SKM-1 (cell line): ENCODE measurements at regions not wholly inside any gene's neighbourhood (a gene's known extent, or its start where the extent isn't known, plus 50 kb on each side); places are given as distances from the start of the nearest gene placed in this dataset.

ENCODE experiments used
- DNase-seq: peaks from one replicate; lab custom pipeline; 2025; ENCODE audit not compliant: unreplicated experiment; lab: John Stamatoyannopoulos, UW

DNA sequence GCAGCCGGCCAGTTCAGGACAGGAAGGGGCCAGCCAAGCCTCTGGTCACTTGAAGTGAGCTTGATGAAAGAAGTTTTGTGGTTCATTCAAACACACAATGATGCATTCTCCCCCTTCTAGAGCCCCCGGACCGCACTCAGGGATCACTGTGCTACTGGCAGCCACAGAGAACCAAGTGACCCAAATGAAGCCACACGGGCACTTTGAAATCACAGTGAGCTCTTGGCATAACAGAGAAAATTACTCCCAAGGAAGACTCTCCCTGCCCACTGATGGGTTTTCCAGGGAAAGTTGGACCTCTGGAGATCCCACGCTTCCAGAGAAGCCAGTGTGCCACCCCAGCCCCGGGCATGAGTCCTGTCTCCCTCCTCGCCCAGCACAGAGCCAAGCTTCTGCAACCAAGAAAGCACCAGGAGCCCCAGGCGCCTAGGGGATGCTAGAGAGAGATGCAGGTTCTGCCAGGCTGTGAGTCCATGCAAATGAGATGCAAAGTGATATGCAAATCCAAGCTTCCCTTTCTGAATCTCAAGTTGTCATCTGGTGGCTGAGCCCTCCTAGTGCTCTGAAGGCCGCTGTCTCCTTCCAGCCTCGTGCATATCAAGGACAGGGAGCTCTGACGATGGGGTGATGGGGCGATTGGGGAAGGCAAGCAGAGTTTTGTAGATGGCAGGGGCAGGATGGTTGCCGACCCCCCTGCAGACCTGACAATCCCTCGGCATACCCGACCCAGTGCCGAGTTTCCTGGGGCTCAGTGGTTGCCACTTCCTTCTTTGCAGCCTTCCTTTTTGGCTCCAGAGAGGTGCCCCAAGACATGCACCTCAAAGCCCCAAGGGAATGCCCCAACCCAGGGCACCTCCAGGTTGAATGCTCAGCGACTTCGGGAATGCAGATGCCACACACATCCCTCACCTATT, 59.7 kb upstream of the TNRC6C start:
- DNase-seq = no peak

DNA sequence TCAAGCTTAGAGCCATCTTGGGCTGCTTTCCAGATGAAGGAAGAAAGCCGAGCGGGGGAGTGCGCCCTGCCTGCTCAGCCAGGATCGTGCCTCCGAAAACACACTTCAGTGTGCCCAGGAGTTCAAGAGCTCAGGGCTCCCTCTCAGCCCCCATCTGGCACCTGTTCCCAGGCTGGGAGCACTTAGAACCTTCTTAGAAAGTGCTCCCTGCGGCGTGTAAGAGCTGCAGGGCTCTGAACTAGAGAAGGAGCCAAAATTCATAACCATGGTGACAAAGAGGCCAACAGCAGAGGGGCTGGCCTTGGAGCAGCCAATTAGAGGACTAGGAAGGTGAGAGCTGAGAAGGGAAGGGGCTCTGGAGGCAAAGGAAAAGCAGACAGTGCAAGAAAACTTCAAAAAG, 59.0 kb upstream of the TNRC6C start:
- DNase-seq = no peak

DNA sequence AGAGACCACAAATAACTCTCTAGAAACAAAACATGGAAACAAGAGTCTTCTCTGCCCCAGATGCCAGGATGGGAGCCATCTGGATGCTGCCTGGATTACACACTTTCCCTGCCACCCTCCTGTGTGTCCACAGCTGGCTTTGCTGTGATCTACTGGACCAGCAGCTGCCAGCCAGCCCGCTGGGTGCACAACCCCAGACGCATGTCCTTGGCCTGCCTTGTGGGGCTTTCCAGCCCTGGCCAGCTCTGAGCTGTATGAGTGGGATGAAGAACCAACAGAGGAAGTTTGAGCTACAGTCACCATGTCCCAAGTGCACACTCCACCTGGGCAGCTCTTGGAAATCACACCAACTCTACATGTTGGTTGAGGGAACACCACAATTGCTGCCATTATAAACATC, 57.0 kb upstream of the TNRC6C start:
- DNase-seq = no peak

DNA sequence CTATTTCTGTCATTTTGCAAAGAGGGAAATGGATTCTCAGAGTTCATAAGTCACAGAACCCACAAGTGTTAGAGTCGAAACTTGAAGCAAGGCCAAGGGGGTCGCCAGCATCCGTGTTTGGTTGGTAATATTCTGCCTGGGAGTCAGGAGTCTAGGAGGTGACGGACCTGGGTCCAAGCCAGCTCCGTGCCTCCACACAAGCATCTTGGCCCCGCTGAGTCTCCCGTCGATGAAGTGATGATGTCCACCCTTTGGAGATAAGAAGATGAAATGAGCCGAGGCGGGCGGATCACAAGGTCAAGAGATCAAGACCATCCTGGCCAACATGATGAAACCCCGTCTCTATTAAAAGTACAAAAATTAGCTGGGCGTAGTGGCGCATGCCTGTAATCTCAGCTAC, 53.2 kb upstream of the TNRC6C start:
- no peak for DNase-seq

DNA sequence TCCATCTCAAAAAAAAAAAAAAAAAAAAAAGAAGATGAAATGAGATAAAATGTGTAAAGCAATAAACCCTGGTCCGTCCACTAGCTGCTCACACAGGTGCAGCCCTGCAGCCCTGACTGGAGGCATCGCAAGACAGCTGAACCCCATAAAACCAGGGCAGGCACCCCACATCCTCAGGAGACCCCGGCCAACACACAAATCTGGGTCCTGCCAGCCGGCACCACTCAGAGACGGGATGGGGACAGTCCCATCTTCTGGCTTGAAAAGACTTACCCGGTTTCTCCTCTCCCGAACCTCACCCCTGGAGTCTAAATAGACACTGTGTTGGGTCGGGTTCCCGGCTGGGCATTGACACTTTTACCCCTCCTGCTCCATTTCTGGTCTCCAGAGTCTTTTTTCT, 52.7 kb upstream of the TNRC6C start:
- DNase-seq = no peak

DNA sequence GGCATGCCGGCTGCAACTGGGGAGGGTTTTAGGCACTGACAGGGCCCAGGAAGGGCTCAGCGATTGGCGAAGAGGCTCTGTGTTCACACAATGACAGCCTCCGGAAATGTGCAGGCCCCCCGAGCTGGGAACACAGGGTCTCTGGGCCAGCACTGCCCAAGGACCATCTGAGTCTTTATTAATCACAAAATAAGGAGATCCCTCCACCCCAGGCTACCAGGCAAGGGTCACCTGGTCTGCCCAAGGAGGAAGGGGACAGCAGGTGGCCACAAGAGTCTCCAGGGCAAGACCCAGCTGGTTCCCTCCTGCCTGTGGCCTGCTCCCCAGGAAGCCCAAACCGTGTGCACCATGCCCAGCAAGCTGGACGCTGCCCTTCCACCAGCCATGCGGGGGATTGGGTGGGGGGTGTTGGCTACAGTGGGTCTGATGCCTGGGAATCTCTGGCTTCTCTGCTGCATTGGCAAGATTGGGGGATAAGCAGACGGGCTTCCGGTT, 52.1 kb upstream of the TNRC6C start:
- no peak for DNase-seq

DNA sequence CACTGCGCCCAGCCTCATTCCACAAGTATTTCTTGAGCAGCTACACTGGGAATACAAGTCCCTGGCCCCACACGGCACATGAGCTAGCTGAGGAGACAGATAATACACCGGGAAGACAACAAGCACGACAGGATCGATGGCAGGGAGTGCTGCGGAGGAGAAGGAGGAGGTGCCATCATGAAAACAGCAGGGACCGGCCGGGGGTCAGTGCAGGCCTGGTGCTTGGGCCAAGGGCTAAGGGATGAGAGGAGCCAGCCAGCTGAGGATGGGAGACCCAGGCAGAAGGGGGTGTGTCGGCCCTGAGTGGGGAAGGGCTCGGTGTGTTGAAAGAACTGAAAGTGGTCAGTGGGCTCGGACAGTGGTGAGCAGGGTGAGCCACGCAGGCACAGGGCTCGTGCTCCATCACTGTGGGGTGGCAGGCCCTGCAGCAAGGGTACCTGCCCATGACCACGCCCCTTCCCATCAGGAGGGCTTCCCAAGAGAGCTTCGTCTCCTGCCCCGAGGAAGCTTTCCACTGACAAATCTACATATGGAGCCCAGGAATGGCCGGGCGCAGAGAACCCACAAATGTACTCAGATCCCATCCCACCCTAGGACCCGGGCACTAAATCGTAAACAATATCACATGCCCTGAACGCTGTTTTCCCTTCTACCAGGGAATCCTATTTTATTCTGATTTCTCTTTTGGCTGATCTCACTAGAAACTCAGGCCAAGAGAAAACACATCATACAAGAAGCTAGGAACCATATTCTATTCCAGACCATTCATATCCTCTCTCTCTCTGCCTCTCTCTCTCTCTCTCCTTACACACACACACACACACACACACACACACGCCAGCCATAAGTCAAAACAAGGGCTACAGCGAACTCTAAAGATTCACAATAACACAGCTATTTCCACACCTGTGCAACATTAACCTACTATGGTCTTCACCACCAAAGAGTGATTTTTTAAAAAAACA, 50.7 kb upstream of the TNRC6C start:
- DNase-seq = no peak

DNA sequence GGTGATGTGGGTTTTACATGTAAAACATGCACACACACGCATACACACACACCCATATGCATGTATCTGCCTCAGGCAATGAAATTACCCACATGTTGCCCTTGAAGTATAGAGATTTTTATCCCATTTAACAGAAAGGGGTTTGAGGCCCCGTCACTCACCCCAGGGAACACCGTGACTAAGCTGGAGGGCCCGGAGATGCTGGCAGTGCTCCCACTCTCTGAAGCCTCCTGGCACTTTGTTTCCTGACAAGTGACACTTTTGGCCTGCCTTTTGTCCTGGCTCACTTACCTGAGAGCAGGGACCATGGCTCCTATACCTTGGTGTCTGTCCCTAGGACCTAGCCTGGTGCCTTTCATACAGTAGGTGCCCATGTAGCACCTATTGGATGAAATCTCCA, 50.0 kb upstream of the TNRC6C start:
- no peak for DNase-seq
